Body of pancreas (tissue), 4 donors: ENCODE measurements at regions not wholly inside any gene's neighbourhood (a gene's known extent, or its start where the extent isn't known, plus 50 kb on each side); places are given as distances from the start of the nearest gene placed in this dataset.

ENCODE experiments used
- CTCF ChIP-seq, 7 experiments: fragments of 450-650 bp in 4 of 7; fragments of 200-600 bp in 3 of 7; sonication (generic) in 3 of 7; IDR thresholded peaks; one replicate each; pipeline ENCODE4 v1.5.1; 2016 to 2019; ENCODE audit warnings: antibody characterized with exemption in 7 of 7
- POLR2A ChIP-seq, 3 donors: fragments of 450-650 bp; IDR thresholded peaks; one replicate each; pipeline ENCODE4 v1.6.1; 2016; ENCODE audit warnings: antibody characterized with exemption in 3 of 3, mild to moderate bottlenecking in 2 of 3

DNA sequence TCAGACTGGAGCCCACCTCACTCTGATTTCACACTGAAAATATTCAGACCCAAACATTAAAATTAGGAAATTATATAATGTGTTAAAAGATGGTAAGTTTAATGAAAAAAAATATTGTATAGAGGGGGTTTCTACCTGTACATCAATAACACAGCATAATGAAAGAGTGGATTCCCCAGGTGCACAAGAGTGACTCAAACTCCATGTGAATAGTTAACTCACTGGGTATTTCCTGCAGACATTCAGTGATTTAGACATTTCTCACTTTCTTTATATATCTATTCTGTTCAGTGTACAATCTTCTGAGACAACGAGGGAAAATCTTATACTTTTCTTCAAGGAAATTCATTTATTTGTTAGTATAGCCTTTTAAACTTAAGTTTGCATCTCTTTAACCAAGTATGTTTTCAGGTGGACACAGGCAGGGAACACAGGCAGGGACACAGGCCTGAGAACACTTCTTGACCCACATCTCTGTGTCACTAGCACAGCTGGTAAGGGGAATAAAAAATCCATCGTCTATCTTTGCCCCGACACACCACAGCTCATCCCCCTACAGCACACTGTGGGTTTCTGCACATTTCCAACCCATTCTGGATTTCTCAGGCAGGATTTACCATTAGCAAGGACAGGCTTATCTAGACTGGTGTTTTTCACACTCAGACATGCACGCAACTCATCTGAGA is 525.5 kb upstream of the BOD1L1 start:
- TF ChIP-seq CTCF (IDR thresholded peaks at IDR 0.05): no peak
- no peak for TF ChIP-seq POLR2A (IDR thresholded peaks at IDR 0.05)
